K562 (cell line): ENCODE measurements at regions not wholly inside any gene's neighbourhood (a gene's known extent, or its start where the extent isn't known, plus 50 kb on each side); places are given as distances from the start of the nearest gene placed in this dataset.

Experiments
- ATAC-seq: fragments of 200-7000 bp; cut with Tn5 transposase; 3 replicates; pipeline ENCODE4 v1.9.1; 2020; ENCODE audit warnings: moderate library complexity
- BruUV-seq: library from RNA; stranded (reverse); fragments of 400-500 nt; replicated peaks from 2 replicates; lab custom pipeline; 2021; lab: Mats Ljungman, UMichigan
- CTCF ChIA-PET: fragments of 300-600 bp; formaldehyde crosslinking; extraction: SDS; loops from one replicate; lab custom pipeline; 2021; ENCODE audit warnings: low intra/inter-chr PET ratio; lab: Yijun Ruan, JAX
- POLR2A ChIA-PET: fragments of 300-600, 350-650 bp; sonication (Branson Sonifier 250); formaldehyde crosslinking; extraction: SDS; loops from one replicate; lab custom pipeline; 2021; ENCODE audit warnings: antibody characterized with exemption, inconsistent platforms; lab: Yijun Ruan, JAX
- DNase-seq, 4 experiments: peaks; one replicate each; pipeline versions ENCODE4 v3.0.0 to v3.0.0-alpha.2; 2011 to 2018; ENCODE audit warnings: low spot score in 3 of 4, mixed read lengths in 3 of 4; ENCODE audit errors: extremely low read depth in 1 of 4
- FAIRE-seq: peaks from 2 replicates; lab custom pipeline; 2011; peaks lifted over from hg19 to GRCh38; lab: Jason Lieb, UNC
- H2AFZ ChIP-seq: 2 replicates; pipeline ENCODE4 v1.6.0; 2011; ENCODE audit warnings: low read depth, low read length, control low read depth, inconsistent platforms
- H3K27ac ChIP-seq: fragments of 200-600 bp; 3 replicates; pipeline ENCODE4 v1.8.0; 2011; ENCODE audit warnings: low read depth, mild to moderate bottlenecking, control low read depth, inconsistent platforms, low read length, moderate library complexity, mixed read lengths; ENCODE audit errors: extremely low read depth
- H3K27me3 ChIP-seq, 2 experiments: fragments of 300-600 bp in 1 of 2; 2 replicates in 1 of 2; 3 replicates in 1 of 2; pipeline versions ENCODE4 v1.6.0 to v1.8.0; 2011; ENCODE audit warnings: inconsistent platforms in 2 of 2, low read length in 2 of 2, mild to moderate bottlenecking in 1 of 2, mixed read lengths in 1 of 2, moderate library complexity in 1 of 2; ENCODE audit not compliant: control insufficient read depth in 2 of 2, insufficient read depth in 2 of 2
- H3K36me3 ChIP-seq: fragments of 300-600 bp; 3 replicates; pipeline ENCODE4 v1.8.0; 2011; ENCODE audit warnings: mild to moderate bottlenecking, low read length, inconsistent platforms; ENCODE audit not compliant: control insufficient read depth, insufficient read depth
- H3K4me1 ChIP-seq, 2 experiments: fragments of 200-600 bp in 1 of 2; replicated peaks in 1 of 2; 2 replicates in 1 of 2; 3 replicates in 1 of 2; pipeline versions ENCODE4 v1.5.1 to v1.8.0; 2011; ENCODE audit warnings: inconsistent platforms in 2 of 2, low read length in 2 of 2, mild to moderate bottlenecking in 1 of 2, mixed read lengths in 1 of 2, moderate library complexity in 1 of 2; ENCODE audit not compliant: control insufficient read depth in 2 of 2, insufficient read depth in 2 of 2
- H3K4me2 ChIP-seq: 2 replicates; pipeline ENCODE4 v1.6.1; 2011; ENCODE audit warnings: low read length, control low read depth, inconsistent platforms, mixed read lengths; ENCODE audit not compliant: insufficient read depth
- H3K4me3 ChIP-seq: fragments of 200-600 bp; sonication (generic), shearing (Covaris generic); 2 replicates; pipeline ENCODE4 v1.5.1; 2016; ENCODE audit warnings: control low read depth, inconsistent platforms
- H3K79me2 ChIP-seq: fragments of 200-600 bp; 3 replicates; pipeline ENCODE4 v1.8.0; 2011; ENCODE audit warnings: low read length, inconsistent platforms; ENCODE audit not compliant: control insufficient read depth, insufficient read depth
- H3K9ac ChIP-seq, 2 experiments: 2 replicates each; pipeline versions ENCODE4 v1.6.0 to v1.6.1; 2011; ENCODE audit warnings: low read depth in 2 of 2, low read length in 2 of 2, control low read depth in 1 of 2, inconsistent platforms in 1 of 2, mild to moderate bottlenecking in 1 of 2, mixed read lengths in 1 of 2; ENCODE audit not compliant: insufficient read depth in 1 of 2
- H3K9me1 ChIP-seq: one replicate; pipeline ENCODE4 v1.6.0; 2011; ENCODE audit warnings: inconsistent platforms, mild to moderate bottlenecking, low read length, moderate library complexity; ENCODE audit not compliant: control insufficient read depth, insufficient read depth
- H3K9me3 ChIP-seq: replicated peaks from 2 replicates; pipeline ENCODE4 v1.5.1; 2011; ENCODE audit warnings: low read depth, low read length, inconsistent platforms; ENCODE audit not compliant: control insufficient read depth, insufficient read depth
- H4K20me1 ChIP-seq: replicated peaks from 2 replicates; pipeline ENCODE4 v1.6.1; 2011; ENCODE audit warnings: low read length, inconsistent platforms, mixed read lengths; ENCODE audit not compliant: control insufficient read depth, insufficient read depth
- ARNT ChIP-seq, 2 experiments: fragments of 450-650 bp; IDR thresholded peaks; 2 replicates each; pipeline ENCODE4 v1.6.1; 2016; ENCODE audit warnings: mild to moderate bottlenecking in 1 of 2
- CHCHD3 ChIP-seq: fragments of 250-450 bp; sonication (Bioruptor Pico); IDR thresholded peaks from 2 replicates; pipeline ENCODE4 v2.1.2; 2022; ENCODE audit warnings: mild to moderate bottlenecking
- GATAD2A ChIP-seq: fragments of 450-650 bp; IDR thresholded peaks from 2 replicates; pipeline ENCODE4 v1.6.1; 2017
- HLTF ChIP-seq: fragments of 450-650 bp; IDR thresholded peaks from 2 replicates; pipeline ENCODE4 v1.6.1; 2016
- HNRNPUL1 ChIP-seq: fragments of 200-400 bp; formaldehyde crosslinking; IDR thresholded peaks from 2 replicates; pipeline ENCODE4 v1.6.1; 2017; ENCODE audit warnings: low read length
- KLF10 ChIP-seq: fragments of 250-450 bp; sonication (Bioruptor Pico); IDR thresholded peaks from 2 replicates; pipeline ENCODE4 v1.6.1; 2021; ENCODE audit warnings: matching md5 sums
- MAFK ChIP-seq: IDR thresholded peaks from 2 replicates; pipeline ENCODE4 v1.6.1; 2011; ENCODE audit warnings: low read length, improper control_type of control experiment
- PML ChIP-seq: IDR thresholded peaks from 2 replicates; pipeline ENCODE4 v1.6.1; 2012; ENCODE audit warnings: low read length, inconsistent platforms
- PURB ChIP-seq: sonication (generic); formaldehyde crosslinking; IDR thresholded peaks from 2 replicates; pipeline ENCODE4 v1.9.0; 2021; ENCODE audit warnings: low read depth, mild to moderate bottlenecking, missing genetic modification reagents
- SMARCB1 ChIP-seq: IDR thresholded peaks from 2 replicates; pipeline ENCODE4 v1.6.1; 2011; ENCODE audit warnings: improper control_type of control experiment, low read depth; ENCODE audit not compliant: insufficient read length
- SRSF1 ChIP-seq: fragments of 200-400 bp; formaldehyde crosslinking; IDR thresholded peaks from 2 replicates; pipeline ENCODE4 v1.6.1; 2017; ENCODE audit warnings: mild to moderate bottlenecking, low read depth, low read length, moderate library complexity
- ZNF77 ChIP-seq: fragments of 250-450 bp; sonication (Bioruptor Pico); IDR thresholded peaks from 2 replicates; pipeline ENCODE4 v1.5.0; 2020
- WGBS: fragments of 100-300 bp; shearing (Covaris generic); methylation state at CpG from one replicate; pipeline ENCODE4 v1.1.6; 2016; ENCODE audit warnings: low coverage, mixed read lengths; ENCODE audit not compliant: insufficient coverage; ENCODE audit errors: missing lambda C conversion rate; 5-methylcytosine and 5-hydroxymethylcytosine counted together
- in situ Hi-C: fragments of 300-500 bp; cut with MboI; formaldehyde crosslinking; loops from 4 replicates; pipeline ENCODE4 v1.15.0; 2018; ENCODE audit warnings: inconsistent platforms, mixed read lengths
- intact Hi-C: fragments of 100-400 bp; cut with micrococcal nuclease; formaldehyde crosslinking; loops from 2 replicates; pipeline ENCODE4 v1.14.2; 2022
- TF ChIP-seq, protein P1 (sequence below): fragments of 450-650 bp; IDR thresholded peaks from one replicate; pipeline ENCODE4 v1.6.1; 2018; ENCODE audit warnings: mild to moderate bottlenecking, moderate library complexity; ENCODE audit not compliant: partially characterized antibody
- TF ChIP-seq, protein P2 (sequence below): fragments of 200-800 bp; sonication (Bioruptor generic); IDR thresholded peaks from 2 replicates; pipeline ENCODE4 v1.6.1; 2016; ENCODE audit warnings: missing genetic modification characterization, missing compliant biosample characterization
- TF ChIP-seq, protein P3 (sequence below): fragments of 450-650 bp; IDR thresholded peaks from 2 replicates; pipeline ENCODE4 v1.6.1; 2016; ENCODE audit warnings: mild to moderate bottlenecking

DNA sequence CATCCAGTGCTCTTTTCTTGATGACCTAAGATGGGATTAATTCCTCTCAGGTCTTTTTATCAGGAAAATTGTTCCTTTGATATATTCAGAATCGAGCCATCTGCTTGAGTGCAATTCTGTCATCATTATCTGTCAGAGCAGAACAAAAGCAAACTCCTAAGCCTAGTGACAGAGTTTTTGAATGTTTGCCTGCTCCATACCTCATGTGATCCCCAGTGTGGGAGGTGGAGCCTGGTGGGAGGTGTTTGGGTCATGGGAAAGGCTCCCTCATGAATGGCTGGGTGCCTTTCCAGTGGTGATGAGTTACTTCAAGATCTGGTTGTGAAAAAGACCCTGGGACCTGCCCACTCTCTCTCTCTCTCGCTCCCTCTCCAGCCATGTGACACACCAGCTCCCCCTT lies 628.2 kb downstream of the CDH11 start:
- Histone ChIP-seq H3K4me1 (no peaks in the 10 kb centered on the region), H3K27me3 (no peaks in the 10 kb centered on the region), H4K20me1 (no peaks in the 10 kb centered on the region), H2AFZ (no peak overlapping the region), H3K27ac (no peak overlapping the region), H3K9ac (no peak overlapping the region), H3K4me3 (no peak overlapping the region), H3K79me2 (no peaks in the 10 kb centered on the region), H3K4me2 (no peak overlapping the region), H3K9me1 (no peaks in the 10 kb centered on the region), H3K36me3 (no peaks in the 10 kb centered on the region), H3K9me3 (no peaks in the 10 kb centered on the region)
- in situ Hi-C loops (no loop called here), intact Hi-C loops (no loop called here)
- ChIA-PET POLR2A (no interaction called here), CTCF (no interaction called here)
- no peak for TF ChIP-seq KLF10
- TF ChIP-seq HLTF: no peak
- TF ChIP-seq PURB (CRISPR knock-in tag): no peak
- no peak for TF ChIP-seq SRSF1
- no peak for TF ChIP-seq ARNT (IDR thresholded peaks at IDR 0.05)
- no peak for TF ChIP-seq SMARCB1
- TF ChIP-seq CHCHD3 (CRISPR knock-in tag): no peak
- TF ChIP-seq MAFK: no peak
- TF ChIP-seq, protein P1, sequence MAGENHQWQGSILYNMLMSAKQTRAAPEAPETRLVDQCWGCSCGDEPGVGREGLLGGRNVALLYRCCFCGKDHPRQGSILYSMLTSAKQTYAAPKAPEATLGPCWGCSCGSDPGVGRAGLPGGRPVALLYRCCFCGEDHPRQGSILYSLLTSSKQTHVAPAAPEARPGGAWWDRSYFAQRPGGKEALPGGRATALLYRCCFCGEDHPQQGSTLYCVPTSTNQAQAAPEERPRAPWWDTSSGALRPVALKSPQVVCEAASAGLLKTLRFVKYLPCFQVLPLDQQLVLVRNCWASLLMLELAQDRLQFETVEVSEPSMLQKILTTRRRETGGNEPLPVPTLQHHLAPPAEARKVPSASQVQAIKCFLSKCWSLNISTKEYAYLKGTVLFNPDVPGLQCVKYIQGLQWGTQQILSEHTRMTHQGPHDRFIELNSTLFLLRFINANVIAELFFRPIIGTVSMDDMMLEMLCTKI: no peak
- no peak for TF ChIP-seq HNRNPUL1
- TF ChIP-seq, protein P2, sequence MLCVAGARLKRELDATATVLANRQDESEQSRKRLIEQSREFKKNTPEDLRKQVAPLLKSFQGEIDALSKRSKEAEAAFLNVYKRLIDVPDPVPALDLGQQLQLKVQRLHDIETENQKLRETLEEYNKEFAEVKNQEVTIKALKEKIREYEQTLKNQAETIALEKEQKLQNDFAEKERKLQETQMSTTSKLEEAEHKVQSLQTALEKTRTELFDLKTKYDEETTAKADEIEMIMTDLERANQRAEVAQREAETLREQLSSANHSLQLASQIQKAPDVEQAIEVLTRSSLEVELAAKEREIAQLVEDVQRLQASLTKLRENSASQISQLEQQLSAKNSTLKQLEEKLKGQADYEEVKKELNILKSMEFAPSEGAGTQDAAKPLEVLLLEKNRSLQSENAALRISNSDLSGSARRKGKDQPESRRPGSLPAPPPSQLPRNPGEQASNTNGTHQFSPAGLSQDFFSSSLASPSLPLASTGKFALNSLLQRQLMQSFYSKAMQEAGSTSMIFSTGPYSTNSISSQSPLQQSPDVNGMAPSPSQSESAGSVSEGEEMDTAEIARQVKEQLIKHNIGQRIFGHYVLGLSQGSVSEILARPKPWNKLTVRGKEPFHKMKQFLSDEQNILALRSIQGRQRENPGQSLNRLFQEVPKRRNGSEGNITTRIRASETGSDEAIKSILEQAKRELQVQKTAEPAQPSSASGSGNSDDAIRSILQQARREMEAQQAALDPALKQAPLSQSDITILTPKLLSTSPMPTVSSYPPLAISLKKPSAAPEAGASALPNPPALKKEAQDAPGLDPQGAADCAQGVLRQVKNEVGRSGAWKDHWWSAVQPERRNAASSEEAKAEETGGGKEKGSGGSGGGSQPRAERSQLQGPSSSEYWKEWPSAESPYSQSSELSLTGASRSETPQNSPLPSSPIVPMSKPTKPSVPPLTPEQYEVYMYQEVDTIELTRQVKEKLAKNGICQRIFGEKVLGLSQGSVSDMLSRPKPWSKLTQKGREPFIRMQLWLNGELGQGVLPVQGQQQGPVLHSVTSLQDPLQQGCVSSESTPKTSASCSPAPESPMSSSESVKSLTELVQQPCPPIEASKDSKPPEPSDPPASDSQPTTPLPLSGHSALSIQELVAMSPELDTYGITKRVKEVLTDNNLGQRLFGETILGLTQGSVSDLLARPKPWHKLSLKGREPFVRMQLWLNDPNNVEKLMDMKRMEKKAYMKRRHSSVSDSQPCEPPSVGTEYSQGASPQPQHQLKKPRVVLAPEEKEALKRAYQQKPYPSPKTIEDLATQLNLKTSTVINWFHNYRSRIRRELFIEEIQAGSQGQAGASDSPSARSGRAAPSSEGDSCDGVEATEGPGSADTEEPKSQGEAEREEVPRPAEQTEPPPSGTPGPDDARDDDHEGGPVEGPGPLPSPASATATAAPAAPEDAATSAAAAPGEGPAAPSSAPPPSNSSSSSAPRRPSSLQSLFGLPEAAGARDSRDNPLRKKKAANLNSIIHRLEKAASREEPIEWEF: no peak
- TF ChIP-seq, protein P3, sequence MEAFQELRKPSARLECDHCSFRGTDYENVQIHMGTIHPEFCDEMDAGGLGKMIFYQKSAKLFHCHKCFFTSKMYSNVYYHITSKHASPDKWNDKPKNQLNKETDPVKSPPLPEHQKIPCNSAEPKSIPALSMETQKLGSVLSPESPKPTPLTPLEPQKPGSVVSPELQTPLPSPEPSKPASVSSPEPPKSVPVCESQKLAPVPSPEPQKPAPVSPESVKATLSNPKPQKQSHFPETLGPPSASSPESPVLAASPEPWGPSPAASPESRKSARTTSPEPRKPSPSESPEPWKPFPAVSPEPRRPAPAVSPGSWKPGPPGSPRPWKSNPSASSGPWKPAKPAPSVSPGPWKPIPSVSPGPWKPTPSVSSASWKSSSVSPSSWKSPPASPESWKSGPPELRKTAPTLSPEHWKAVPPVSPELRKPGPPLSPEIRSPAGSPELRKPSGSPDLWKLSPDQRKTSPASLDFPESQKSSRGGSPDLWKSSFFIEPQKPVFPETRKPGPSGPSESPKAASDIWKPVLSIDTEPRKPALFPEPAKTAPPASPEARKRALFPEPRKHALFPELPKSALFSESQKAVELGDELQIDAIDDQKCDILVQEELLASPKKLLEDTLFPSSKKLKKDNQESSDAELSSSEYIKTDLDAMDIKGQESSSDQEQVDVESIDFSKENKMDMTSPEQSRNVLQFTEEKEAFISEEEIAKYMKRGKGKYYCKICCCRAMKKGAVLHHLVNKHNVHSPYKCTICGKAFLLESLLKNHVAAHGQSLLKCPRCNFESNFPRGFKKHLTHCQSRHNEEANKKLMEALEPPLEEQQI: no peak
- TF ChIP-seq ZNF77 (CRISPR knock-in tag): no peak
- no peak for TF ChIP-seq GATAD2A
- TF ChIP-seq PML: no peak
- FAIRE-seq: no peak
- WGBS: 0% methylated on average over 2 of the region's 2 CpGs
- no TSS peak for BruUV-seq
- no peak for DNase-seq
- no peak for ATAC-seq
